IMR-90 (cell line): ENCODE measurements at regions not wholly inside any gene's neighbourhood (a gene's known extent, or its start where the extent isn't known, plus 50 kb on each side); places are given as distances from the start of the nearest gene placed in this dataset.

Experiments used
- ATAC-seq: fragments of 200-7000 bp; cut with Tn5 transposase; 2 replicates; pipeline ENCODE4 v1.9.1; 2020; ENCODE audit warnings: low read depth, mild to moderate bottlenecking, moderate library complexity
- BruUV-seq: library from RNA; stranded (reverse); fragments of 400-500 nt; replicated peaks from 2 replicates; lab custom pipeline; 2021; lab: Mats Ljungman, UMichigan
- CTCF ChIA-PET: fragments of 300-600 bp; formaldehyde crosslinking; extraction: SDS; loops from one replicate; lab custom pipeline; 2021; ENCODE audit warnings: antibody characterized with exemption; lab: Yijun Ruan, JAX
- POLR2A ChIA-PET: fragments of 300-600 bp; sonication (Branson Sonifier 250); formaldehyde crosslinking; loops from one replicate; lab custom pipeline; 2022; ENCODE audit warnings: antibody characterized with exemption; ENCODE audit not compliant: unreplicated experiment; lab: Charles Lee
- DNase-seq: peaks from one replicate; pipeline ENCODE4 v3.0.0; 2013
- H2AFZ ChIP-seq: replicated peaks from 2 replicates; pipeline ENCODE3; 2013; ENCODE audit warnings: low read length, mild to moderate bottlenecking; ENCODE audit not compliant: poor library complexity
- H2AK5ac ChIP-seq: 2 replicates; pipeline ENCODE4 v1.6.1; 2013; ENCODE audit warnings: low read depth, low read length, inconsistent platforms
- H2AK9ac ChIP-seq: replicated peaks from 2 replicates; pipeline ENCODE3; 2013; ENCODE audit warnings: mild to moderate bottlenecking, low read depth, low read length, moderate library complexity; ENCODE audit not compliant: poor library complexity
- H2BK120ac ChIP-seq: 2 replicates; pipeline ENCODE4 v1.6.1; 2013; ENCODE audit warnings: low read depth, low read length, inconsistent platforms
- H2BK15ac ChIP-seq: 3 replicates; pipeline ENCODE4 v1.6.1; 2013; ENCODE audit warnings: low read depth, low read length, inconsistent platforms
- H2BK20ac ChIP-seq: 2 replicates; pipeline ENCODE4 v1.6.1; 2013; ENCODE audit warnings: low read depth, mild to moderate bottlenecking, inconsistent platforms, low read length, moderate library complexity
- H2BK5ac ChIP-seq: 2 replicates; pipeline ENCODE4 v1.6.1; 2013; ENCODE audit warnings: mild to moderate bottlenecking, low read depth, low read length, inconsistent platforms; ENCODE audit not compliant: poor library complexity, severe bottlenecking
- H3K14ac ChIP-seq: replicated peaks from 2 replicates; pipeline ENCODE4 v1.6.1; 2013; ENCODE audit warnings: low read depth, low read length, inconsistent platforms
- H3K18ac ChIP-seq: 2 replicates; pipeline ENCODE4 v1.6.1; 2013; ENCODE audit warnings: low read depth, low read length, control low read depth
- H3K23ac ChIP-seq: 2 replicates; pipeline ENCODE4 v1.6.1; 2013; ENCODE audit warnings: low read depth, low read length, inconsistent platforms
- H3K27ac ChIP-seq: 2 replicates; pipeline ENCODE4 v1.5.1; 2013; ENCODE audit warnings: mild to moderate bottlenecking, control low read depth, low read length; ENCODE audit not compliant: insufficient read depth
- H3K27me3 ChIP-seq: 2 replicates; pipeline ENCODE4 v1.6.1; 2013; ENCODE audit warnings: low read length; ENCODE audit not compliant: control insufficient read depth, insufficient read depth
- H3K36me3 ChIP-seq: 2 replicates; pipeline ENCODE4 v1.6.1; 2013; ENCODE audit warnings: low read length, mixed read lengths; ENCODE audit not compliant: control insufficient read depth, insufficient read depth
- H3K4ac ChIP-seq: 2 replicates; pipeline ENCODE4 v1.6.1; 2013; ENCODE audit warnings: low read depth, low read length, inconsistent platforms
- H3K4me1 ChIP-seq: 2 replicates; pipeline ENCODE4 v1.6.1; 2013; ENCODE audit warnings: low read length, mixed read lengths; ENCODE audit not compliant: control insufficient read depth, insufficient read depth
- H3K4me2 ChIP-seq: 2 replicates; pipeline ENCODE4 v1.6.1; 2013; ENCODE audit warnings: low read depth, mild to moderate bottlenecking, control low read depth, low read length, moderate library complexity
- H3K4me3 ChIP-seq: 2 replicates; pipeline ENCODE4 v1.5.1; 2013; ENCODE audit warnings: low read depth, mild to moderate bottlenecking, control low read depth, low read length, moderate library complexity; ENCODE audit not compliant: insufficient read depth
- H3K56ac ChIP-seq: 2 replicates; pipeline ENCODE4 v1.6.1; 2013; ENCODE audit warnings: low read length, inconsistent platforms; ENCODE audit not compliant: insufficient read depth; ENCODE audit errors: extremely low read depth
- H3K79me1 ChIP-seq, 2 experiments: 2 replicates each; pipeline ENCODE4 v1.6.1; 2013; ENCODE audit warnings: low read length in 2 of 2, inconsistent platforms in 1 of 2, low read depth in 1 of 2
- H3K9ac ChIP-seq: 2 replicates; pipeline ENCODE4 v1.6.1; 2013; ENCODE audit warnings: low read depth, low read length, control low read depth
- H3K9me1 ChIP-seq: 2 replicates; pipeline ENCODE4 v1.6.1; 2013; ENCODE audit warnings: low read length, inconsistent platforms; ENCODE audit not compliant: insufficient read depth
- H3K9me3 ChIP-seq: 2 replicates; pipeline ENCODE4 v1.6.1; 2013; ENCODE audit warnings: low read length; ENCODE audit not compliant: control insufficient read depth, insufficient read depth
- H4K20me1 ChIP-seq: 2 replicates; pipeline ENCODE4 v1.6.1; 2013; ENCODE audit warnings: low read length, inconsistent platforms; ENCODE audit not compliant: insufficient read depth
- H4K5ac ChIP-seq: 2 replicates; pipeline ENCODE4 v1.6.1; 2013; ENCODE audit warnings: mild to moderate bottlenecking, low read depth, low read length, control low read depth
- H4K8ac ChIP-seq, 2 experiments: 2 replicates each; pipeline ENCODE4 v1.6.1; 2013; ENCODE audit warnings: low read depth in 2 of 2, low read length in 2 of 2, control low read depth in 1 of 2, inconsistent platforms in 1 of 2
- H4K91ac ChIP-seq: 2 replicates; pipeline ENCODE4 v1.6.1; 2013; ENCODE audit warnings: low read depth, low read length, inconsistent platforms; ENCODE audit not compliant: insufficient read depth
- BHLHE40 ChIP-seq: fragments of 150-350 bp; IDR thresholded peaks from 2 replicates; pipeline ENCODE4 v1.6.1; 2016; ENCODE audit warnings: mild to moderate bottlenecking, low read depth, low read length
- CEBPB ChIP-seq: IDR thresholded peaks from 2 replicates; pipeline ENCODE4 v1.6.1; 2012; ENCODE audit warnings: low read depth, low read length, improper control_type of control experiment
- CHD1 ChIP-seq: IDR thresholded peaks from 2 replicates; pipeline ENCODE4 v1.6.1; 2012; ENCODE audit warnings: low read depth, low read length, improper control_type of control experiment
- FOS ChIP-seq: fragments of 150-350 bp; IDR thresholded peaks from 2 replicates; pipeline ENCODE4 v1.6.1; 2016; ENCODE audit warnings: low read depth, low read length
- MAFK ChIP-seq: IDR thresholded peaks from 2 replicates; pipeline ENCODE4 v1.6.1; 2012; ENCODE audit warnings: low read depth, low read length, improper control_type of control experiment
- MAZ ChIP-seq: IDR thresholded peaks from 2 replicates; pipeline ENCODE4 v1.6.1; 2012; ENCODE audit warnings: low read depth, mild to moderate bottlenecking, low read length, improper control_type of control experiment, moderate library complexity, borderline replicate concordance
- MXI1 ChIP-seq: IDR thresholded peaks from 2 replicates; pipeline ENCODE4 v1.6.1; 2012; ENCODE audit warnings: low read depth, mild to moderate bottlenecking, low read length, moderate library complexity, borderline replicate concordance
- NFE2L2 ChIP-seq: fragments of 150-350 bp; IDR thresholded peaks from 2 replicates; pipeline ENCODE4 v1.6.1; 2016; ENCODE audit warnings: low read depth, mild to moderate bottlenecking, low read length
- POLR2A ChIP-seq: IDR thresholded peaks from 2 replicates; pipeline ENCODE4 v1.6.1; 2012; ENCODE audit warnings: mild to moderate bottlenecking, low read depth, low read length
- RAD21 ChIP-seq: IDR thresholded peaks from 2 replicates; pipeline ENCODE4 v1.6.1; 2012; ENCODE audit warnings: low read length, improper control_type of control experiment
- RCOR1 ChIP-seq: IDR thresholded peaks from 2 replicates; pipeline ENCODE4 v1.6.1; 2012; ENCODE audit warnings: mild to moderate bottlenecking, low read length, improper control_type of control experiment; ENCODE audit not compliant: insufficient replicate concordance
- RFX5 ChIP-seq: IDR thresholded peaks from 2 replicates; pipeline ENCODE4 v1.8.0; 2012; ENCODE audit warnings: low read depth, mild to moderate bottlenecking, low read length, moderate library complexity
- SMC3 ChIP-seq: fragments of 150-350 bp; IDR thresholded peaks from 2 replicates; pipeline ENCODE4 v1.6.1; 2016; ENCODE audit warnings: low read depth, mild to moderate bottlenecking, antibody characterized with exemption, low read length, moderate library complexity
- WGBS, 2 experiments: methylation state at CpG; one replicate each; pipeline versions ENCODE4 v1.1.5 to v1.1.7; 2013; ENCODE audit warnings: missing lambda C conversion rate in 2 of 2; ENCODE audit not compliant: insufficient read length in 1 of 2; ENCODE audit errors: extremely low coverage in 2 of 2; 5-methylcytosine and 5-hydroxymethylcytosine counted together
- dilution Hi-C: fragments of 300-500 bp; cut with HindIII; formaldehyde crosslinking; loops from one replicate; pipeline ENCODE4 v1.14.3; 2018; ENCODE audit warnings: low sequenced_read_pairs; ENCODE audit not compliant: unreplicated experiment
- in situ Hi-C: fragments of 300-500 bp; cut with MboI; formaldehyde crosslinking; loops from 3 replicates; pipeline ENCODE4 v1.14.3; 2019; ENCODE audit warnings: low sequenced_read_pairs, inconsistent platforms, mixed read lengths
- intact Hi-C: fragments of 100-400 bp; cut with micrococcal nuclease; formaldehyde crosslinking; loops from 2 replicates; pipeline ENCODE4 v1.10.0; 2022
- TF ChIP-seq, protein P1 (sequence below): fragments of 150-350 bp; IDR thresholded peaks from 2 replicates; pipeline ENCODE4 v1.6.1; 2016; ENCODE audit warnings: low read depth, mild to moderate bottlenecking, low read length, moderate library complexity, borderline replicate concordance
- TF ChIP-seq, protein P2 (sequence below): fragments of 150-350 bp; IDR thresholded peaks from 2 replicates; pipeline ENCODE4 v1.6.1; 2017; ENCODE audit warnings: mild to moderate bottlenecking, antibody characterized with exemption, low read length, low read depth
- TF ChIP-seq, protein P3 (sequence below): conservative IDR thresholded peaks from 2 replicates; pipeline ENCODE4 v1.5.1; 2012; ENCODE audit warnings: mild to moderate bottlenecking, low read depth, low read length, improper control_type of control experiment

DNA sequence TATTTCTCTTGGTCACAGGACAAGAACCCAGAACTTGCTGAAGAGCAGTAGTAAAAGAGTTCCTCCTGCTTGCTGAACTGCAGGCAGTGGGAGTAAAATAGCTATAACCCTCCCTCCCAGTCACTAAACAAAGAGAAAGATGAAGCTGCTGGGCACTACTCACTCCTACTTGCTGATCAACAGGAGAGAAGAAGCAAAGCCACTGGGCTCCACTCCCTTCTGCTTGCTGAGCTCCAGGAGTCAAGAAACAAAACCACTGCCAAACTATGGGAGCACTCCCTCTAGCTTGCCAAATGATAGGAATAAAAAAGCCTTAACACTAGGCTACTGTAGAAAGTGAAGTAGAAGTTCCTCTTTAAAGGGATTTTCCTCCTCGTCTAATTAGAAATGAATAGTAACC lies 155.3 kb downstream of the RASSF9 start:
- DNase-seq = no peak
- Histone ChIP-seq H2AK9ac (no peak overlapping the region), H2AFZ (no peak overlapping the region), H3K56ac (no peak overlapping the region), H2BK120ac (no peak overlapping the region), H3K14ac (no peak overlapping the region), H3K27me3 (no peaks in the 10 kb centered on the region), H4K8ac (no peak overlapping the region), H3K18ac (no peak overlapping the region), H3K9ac (no peak overlapping the region), H4K91ac (no peak overlapping the region), H3K4me2 (no peak overlapping the region), H4K5ac (no peak overlapping the region), H3K9me3 (0 out of 2 replicates have a peak, but pooled peaks cover 1% of the 10 kb centered on the region), H3K4me1 (no peaks in the 10 kb centered on the region), H3K4me3 (no peak overlapping the region), H2AK5ac (no peak overlapping the region), H3K79me1 (no peaks in the 10 kb centered on the region), H2BK5ac (no peak overlapping the region), H3K27ac (no peak overlapping the region), H3K23ac (no peak overlapping the region), H4K20me1 (no peaks in the 10 kb centered on the region), H2BK20ac (no peak overlapping the region), H3K36me3 (no peaks in the 10 kb centered on the region), H3K9me1 (no peaks in the 10 kb centered on the region), H2BK15ac (no peak overlapping the region), H3K4ac (no peak overlapping the region)
- ChIA-PET CTCF (no interaction called here), POLR2A (no interaction called here)
- ATAC-seq = no peak
- no TSS peak for BruUV-seq
- intact Hi-C loops (no loop called here), dilution Hi-C loops (no loop called here), in situ Hi-C loops (no loop called here)
- TF ChIP-seq MAFK (no peak), NFE2L2 (no peak), RAD21 (no peak), SMC3 (no peak), POLR2A (no peak), CHD1 (no peak), RCOR1 (no peak), MAZ (no peak), FOS (no peak), MXI1 (no peak), RFX5 (no peak), CEBPB (no peak), BHLHE40 (no peak)
- TF ChIP-seq, protein P1, sequence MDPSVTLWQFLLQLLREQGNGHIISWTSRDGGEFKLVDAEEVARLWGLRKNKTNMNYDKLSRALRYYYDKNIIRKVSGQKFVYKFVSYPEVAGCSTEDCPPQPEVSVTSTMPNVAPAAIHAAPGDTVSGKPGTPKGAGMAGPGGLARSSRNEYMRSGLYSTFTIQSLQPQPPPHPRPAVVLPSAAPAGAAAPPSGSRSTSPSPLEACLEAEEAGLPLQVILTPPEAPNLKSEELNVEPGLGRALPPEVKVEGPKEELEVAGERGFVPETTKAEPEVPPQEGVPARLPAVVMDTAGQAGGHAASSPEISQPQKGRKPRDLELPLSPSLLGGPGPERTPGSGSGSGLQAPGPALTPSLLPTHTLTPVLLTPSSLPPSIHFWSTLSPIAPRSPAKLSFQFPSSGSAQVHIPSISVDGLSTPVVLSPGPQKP = no peak
- TF ChIP-seq, protein P2, sequence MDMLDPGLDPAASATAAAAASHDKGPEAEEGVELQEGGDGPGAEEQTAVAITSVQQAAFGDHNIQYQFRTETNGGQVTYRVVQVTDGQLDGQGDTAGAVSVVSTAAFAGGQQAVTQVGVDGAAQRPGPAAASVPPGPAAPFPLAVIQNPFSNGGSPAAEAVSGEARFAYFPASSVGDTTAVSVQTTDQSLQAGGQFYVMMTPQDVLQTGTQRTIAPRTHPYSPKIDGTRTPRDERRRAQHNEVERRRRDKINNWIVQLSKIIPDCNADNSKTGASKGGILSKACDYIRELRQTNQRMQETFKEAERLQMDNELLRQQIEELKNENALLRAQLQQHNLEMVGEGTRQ = no peak
- TF ChIP-seq, protein P3, sequence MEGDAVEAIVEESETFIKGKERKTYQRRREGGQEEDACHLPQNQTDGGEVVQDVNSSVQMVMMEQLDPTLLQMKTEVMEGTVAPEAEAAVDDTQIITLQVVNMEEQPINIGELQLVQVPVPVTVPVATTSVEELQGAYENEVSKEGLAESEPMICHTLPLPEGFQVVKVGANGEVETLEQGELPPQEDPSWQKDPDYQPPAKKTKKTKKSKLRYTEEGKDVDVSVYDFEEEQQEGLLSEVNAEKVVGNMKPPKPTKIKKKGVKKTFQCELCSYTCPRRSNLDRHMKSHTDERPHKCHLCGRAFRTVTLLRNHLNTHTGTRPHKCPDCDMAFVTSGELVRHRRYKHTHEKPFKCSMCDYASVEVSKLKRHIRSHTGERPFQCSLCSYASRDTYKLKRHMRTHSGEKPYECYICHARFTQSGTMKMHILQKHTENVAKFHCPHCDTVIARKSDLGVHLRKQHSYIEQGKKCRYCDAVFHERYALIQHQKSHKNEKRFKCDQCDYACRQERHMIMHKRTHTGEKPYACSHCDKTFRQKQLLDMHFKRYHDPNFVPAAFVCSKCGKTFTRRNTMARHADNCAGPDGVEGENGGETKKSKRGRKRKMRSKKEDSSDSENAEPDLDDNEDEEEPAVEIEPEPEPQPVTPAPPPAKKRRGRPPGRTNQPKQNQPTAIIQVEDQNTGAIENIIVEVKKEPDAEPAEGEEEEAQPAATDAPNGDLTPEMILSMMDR = no peak
- no CpG with 5 or more reads among the region's 1 CpG for WGBS, 2 experiments
